NCI-H226 (cell line): ENCODE measurements at regions not wholly inside any gene's neighbourhood (a gene's known extent, or its start where the extent isn't known, plus 50 kb on each side); places are given as distances from the start of the nearest gene placed in this dataset.

Experiments used
- DNase-seq: peaks from one replicate; pipeline ENCODE4 v3.0.0-alpha.2; 2015

DNA sequence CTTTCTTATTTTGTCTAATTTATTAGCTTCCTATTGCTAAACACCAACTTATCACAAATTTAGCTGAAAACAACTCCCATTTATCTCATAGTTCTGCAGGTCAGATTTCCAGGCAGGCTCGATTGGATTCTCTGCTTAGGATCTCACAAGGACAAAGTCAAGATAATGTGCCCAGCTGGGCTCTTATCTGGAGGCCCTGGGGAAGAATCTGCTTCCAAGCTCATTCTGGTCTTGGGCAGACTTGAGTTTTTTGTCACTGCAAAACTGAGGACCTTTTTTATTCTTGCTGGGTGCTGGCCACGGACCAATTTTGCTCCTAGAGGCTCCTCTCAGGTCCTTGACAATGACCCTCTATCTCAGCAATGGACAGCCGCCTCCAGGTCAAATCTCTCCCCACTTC lies 215.5 kb downstream of the TRIB2 start:
- DNase-seq = no peak

DNA sequence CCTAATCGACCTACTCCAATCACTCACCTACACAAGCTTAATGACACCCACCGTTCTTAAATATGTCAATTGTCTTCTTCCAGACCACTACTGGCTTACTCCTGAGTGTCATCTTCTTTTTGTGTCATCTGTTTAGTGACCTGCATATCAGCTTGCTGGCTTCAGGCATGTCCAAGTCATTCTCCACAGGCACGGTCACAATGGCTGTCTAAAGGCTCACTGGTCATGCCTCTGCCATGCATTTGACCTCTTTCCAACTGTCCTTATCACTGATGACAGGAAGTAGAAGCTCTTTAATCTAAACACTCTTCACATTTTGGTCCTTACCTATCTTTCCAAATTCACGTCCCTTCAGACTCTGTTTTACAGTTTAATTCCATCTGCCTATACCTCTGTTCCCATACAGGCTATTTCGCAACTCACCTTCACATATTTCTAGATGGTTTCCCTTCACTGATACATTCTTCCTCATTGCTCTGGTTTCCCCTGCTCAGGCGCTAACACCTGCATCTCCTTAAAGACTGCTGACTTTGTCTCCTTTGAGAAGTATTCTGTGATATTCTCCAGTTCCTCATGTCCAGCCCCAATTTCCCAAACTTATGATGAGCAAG lies 217.5 kb downstream of the TRIB2 start:
- DNase-seq = no peak

DNA sequence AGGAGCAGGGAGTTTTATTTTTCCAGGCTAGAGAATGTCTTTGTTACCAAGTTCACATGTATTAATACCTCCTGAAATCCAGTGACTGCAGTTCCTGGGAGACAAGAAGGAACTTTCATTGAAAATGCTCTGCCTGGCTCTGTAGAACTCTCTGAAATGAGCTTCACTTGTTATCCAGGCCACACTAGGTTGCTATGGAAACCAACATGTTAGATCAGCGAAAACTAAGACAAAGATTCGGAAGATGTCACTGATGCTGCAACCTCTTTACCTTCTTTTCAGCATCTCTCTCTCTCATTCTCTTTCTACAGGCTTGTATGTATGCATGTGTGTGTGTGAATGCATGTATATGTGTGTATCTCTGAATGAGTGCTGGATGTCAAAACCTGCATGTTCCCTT lies 218.5 kb downstream of the TRIB2 start:
- no peak for DNase-seq

DNA sequence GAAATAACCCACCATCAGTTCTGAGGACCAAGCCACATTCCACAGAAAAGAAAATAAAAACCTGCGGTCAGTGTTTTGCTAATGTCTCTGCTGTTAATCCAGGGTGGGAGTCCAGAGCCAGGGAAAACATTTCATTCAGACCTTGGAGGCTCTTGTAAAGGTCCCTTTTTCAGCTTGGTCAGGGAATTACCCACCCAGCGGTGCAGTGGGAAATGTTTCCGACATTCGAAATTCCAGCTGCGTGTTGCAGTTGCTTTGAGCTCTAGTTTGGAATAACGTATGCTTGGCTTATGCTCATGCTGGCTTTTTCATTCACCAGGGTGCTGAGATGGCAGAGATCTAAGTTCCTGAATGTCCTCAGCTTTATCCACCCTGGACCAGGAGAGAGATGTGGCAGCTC lies 219.1 kb downstream of the TRIB2 start:
- DNase-seq = no peak

DNA sequence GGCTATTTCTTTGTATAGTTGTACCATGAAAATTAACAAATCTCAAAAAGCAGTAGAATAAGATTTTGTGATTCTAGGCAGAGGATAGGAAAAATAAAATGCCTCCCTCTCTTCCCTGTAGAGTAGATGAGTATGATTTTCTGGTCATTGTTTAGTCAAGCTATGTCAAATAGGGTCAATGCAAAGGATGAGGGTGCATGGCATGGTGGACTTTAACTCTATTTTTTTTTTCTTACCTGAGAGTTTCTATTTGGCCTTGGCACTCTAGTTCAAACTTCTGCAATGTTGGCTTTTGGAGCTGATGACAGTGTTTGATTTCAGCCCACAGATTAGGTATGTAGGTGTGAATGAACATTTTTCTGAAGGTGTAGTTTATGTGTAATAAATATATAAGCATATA lies 224.5 kb downstream of the TRIB2 start:
- no peak for DNase-seq

DNA sequence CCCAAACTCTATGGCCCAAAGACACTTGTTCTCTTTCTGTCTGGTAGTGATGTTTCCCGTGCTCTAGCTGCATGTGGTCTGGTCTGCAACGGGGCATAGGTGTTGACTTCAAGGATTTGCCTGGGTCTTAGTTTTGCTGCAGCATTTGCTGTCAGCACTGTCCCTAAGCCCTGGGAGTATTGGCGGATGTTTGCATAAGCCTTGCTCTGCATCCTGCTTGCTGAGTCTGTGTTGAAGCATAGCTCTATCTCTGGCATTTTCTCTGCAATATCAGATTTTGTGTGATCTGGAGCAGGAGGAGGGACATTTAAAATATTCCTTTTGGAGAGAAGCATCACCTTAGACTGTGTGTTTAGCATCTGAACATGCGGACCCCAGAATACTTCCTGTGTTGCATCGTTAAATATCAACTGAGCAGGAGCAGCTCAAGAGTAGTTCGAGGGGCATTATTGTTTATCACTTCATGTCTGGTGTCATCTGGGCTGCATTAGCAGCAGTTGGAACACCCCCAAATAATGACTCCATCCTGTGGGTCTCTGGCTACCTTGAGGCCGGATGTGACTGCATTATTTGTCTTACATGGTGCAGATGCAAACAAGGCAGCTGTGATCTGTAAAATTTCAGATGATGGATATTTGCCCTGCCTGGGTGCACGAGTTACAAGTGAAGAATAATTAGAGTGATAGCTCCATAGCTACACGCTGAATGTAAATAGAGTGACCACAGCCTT lies 231.7 kb downstream of the TRIB2 start:
- no peak for DNase-seq

DNA sequence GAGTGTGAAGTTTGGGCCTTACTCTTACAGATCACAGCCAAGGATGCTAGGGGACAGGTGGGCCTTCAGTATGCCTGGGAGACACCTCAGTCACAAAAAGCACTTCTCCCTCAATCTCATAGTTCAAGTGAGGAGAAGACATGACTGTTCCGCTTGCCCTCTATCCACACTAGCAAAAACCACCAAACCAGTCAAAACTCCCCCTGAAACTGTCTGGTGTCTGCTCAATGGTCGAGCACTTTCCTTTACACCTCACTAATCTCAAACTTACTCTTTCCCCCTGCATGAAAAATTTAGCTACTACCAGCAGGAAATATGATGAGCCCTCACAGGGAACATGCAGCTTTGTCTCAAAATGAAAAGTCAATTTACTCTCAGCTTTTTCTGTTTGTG lies 232.2 kb downstream of the TRIB2 start:
- no peak for DNase-seq

DNA sequence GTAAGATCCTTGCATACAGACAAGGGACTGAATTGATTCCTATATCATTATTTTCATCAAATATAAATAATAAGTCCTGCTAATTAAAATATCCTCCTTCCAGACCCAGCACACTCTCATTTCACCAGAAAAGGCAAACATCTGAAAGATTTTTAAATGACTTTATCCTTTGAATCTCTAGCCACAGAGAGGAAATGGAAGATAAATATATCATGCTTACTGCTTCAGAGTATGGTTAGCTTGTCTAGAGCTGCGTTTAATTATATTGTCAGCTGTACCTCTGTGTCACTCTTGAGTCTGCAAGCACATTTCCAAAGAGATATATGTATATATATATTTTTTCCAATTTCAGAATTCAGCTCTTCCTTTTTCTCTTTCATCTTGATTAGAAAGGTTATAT lies 232.7 kb downstream of the TRIB2 start:
- DNase-seq = no peak

DNA sequence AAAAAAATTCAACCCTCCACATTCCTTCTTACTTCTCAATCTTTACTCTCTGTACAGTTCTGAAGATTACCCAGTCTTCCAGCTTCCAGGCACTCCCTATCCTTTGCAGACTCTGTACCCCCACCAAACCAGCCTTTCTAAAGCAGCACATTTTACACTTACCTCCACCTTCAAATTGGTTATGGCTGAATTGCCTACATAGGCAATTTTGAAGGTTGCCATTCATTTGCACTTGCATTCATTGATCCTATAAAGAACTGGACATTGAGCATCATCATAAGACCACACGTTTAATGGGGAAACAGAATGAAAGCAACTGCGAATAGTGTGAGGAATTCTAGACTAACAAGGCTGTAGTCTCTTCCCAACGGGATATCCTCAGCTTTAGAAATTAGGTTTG lies 233.4 kb downstream of the TRIB2 start:
- DNase-seq = no peak

DNA sequence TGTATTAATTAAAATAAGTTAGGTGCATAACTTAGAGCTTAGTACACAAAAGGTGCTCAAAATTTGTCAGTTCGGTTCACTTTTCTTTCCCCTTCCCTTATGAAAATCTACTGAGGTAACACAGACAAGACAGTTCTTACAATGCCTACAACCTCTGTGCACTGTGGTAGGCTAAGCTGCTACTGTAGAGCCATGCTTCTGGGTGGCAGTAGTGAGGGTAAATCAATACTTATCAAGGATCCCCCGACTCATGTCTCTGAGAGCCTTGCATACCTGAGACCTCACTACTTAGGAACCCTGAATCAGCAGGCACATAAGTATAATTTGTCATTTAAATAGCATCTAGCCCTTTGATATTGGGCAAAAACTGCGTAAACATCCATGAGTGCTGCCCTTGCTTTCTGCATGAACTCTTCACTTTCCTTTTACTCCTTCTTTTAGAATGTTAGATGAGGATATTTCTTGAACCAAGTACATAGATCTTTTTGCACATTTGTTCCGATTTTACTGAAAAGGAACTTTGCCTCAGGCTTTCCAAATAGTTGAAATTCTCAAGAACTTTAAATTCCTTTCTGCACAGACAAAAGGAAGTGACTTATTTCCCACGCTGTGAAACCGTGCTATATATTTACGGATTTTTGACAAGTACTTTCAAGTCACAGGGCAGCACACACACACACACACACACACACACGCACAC lies 234.4 kb downstream of the TRIB2 start:
- DNase-seq = peak; percentile 62

DNA sequence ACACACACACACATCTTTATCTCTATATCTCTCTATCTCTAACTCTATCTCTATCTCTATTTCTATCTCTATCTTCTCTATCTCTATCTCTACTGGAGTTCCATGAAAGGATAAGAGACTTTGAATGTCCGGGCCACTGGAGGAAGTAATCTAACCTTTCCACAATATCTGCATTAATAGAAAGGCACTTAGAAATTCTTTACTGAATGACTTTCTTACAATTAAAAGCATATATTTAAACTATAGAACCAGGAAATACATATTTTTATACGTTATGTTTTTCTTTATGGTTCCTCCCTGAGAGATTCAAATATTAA lies 234.9 kb downstream of the TRIB2 start:
- no peak for DNase-seq

DNA sequence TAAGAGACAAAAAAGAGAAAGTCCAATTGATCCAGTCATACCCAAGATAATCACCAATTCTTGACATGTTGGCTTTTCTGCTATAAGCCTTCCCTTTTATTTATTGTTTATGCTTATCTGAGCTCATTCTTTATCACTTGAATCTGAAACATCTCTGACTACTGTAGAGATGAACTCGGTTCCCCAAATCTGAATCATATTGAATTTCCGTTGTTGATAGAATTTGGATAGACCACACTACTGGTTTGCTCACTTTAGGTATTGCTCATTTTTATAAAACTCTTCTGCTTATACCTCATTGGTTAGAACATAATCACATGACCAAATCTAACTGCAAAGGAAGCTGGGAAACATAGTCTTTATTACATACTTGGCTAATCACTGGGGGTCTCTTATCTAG lies 236.9 kb downstream of the TRIB2 start:
- DNase-seq = no peak

DNA sequence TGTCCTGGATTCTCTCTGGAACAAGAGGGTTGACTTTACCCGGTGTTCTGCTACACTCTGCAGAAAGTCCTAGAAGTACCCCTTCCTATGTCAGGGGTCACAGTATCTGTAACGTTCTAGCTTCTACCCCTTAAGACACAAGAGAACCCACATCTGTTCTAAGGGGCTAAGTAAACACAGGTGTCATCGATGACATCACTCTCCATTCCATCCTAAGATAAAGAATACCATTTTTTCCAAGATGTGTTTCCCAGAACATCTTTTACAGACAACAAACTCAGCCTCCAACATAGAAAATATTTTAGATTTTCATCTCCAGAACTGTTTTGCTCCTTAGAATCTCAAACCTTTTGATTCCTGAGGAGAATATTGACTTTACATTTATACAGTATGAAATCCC lies 239.1 kb downstream of the TRIB2 start:
- no peak for DNase-seq

DNA sequence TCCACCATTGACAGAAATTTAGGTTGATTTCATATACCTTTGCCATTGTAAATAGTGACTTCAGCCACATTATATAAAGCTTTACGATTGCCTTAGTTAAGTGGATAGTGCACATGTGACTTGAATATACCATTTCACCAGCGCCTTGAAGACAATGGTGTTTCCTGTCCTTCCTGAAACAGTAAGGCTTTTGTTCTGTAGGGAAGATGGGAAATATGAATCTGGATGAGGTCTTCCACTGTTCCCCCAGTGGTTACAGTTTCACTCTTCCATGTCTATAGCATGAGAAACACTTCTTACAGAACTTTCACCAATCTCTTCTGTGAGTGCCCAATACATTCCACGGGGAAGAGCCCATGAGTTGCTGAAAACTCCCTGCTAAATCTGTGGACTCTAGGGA lies 240.5 kb downstream of the TRIB2 start:
- no peak for DNase-seq

DNA sequence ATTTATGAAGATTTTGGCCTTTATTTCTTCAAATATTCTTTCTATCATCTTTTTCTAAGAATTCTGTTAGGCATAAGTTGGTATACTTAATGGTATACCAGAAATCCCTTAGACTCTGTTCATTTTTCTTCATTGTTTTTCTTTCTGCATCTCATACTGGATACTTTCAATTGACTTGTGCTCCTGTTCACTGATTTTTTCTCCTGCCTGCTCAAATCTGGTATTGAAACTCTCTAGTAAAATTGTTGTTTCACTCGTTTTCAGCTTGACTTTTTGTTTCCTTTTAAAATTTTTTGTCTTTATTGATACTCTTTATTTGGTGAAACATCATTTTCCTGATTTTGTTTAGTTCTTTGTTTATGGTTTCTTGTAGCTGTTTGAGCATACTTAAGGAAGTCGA lies 243.2 kb downstream of the TRIB2 start:
- DNase-seq = no peak

DNA sequence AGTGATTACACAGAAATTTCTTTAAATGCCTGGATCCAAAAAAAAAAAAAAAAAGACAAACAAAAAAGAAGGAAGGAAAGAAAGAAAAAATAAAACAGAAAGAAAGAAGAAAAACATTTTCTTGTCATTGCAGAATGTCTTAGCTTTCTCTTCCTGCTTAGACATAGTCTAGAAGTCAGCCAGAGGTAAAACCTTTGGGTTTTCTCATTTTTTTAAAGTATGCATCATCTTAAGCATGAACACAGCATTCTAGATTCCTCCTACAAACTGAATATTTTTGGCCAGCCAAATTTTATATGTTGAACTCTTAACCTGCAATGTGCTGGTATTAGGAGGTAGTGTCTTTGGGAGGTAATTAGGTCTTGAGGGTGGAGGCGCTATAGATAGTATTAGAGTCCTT lies 243.9 kb downstream of the TRIB2 start:
- no peak for DNase-seq

DNA sequence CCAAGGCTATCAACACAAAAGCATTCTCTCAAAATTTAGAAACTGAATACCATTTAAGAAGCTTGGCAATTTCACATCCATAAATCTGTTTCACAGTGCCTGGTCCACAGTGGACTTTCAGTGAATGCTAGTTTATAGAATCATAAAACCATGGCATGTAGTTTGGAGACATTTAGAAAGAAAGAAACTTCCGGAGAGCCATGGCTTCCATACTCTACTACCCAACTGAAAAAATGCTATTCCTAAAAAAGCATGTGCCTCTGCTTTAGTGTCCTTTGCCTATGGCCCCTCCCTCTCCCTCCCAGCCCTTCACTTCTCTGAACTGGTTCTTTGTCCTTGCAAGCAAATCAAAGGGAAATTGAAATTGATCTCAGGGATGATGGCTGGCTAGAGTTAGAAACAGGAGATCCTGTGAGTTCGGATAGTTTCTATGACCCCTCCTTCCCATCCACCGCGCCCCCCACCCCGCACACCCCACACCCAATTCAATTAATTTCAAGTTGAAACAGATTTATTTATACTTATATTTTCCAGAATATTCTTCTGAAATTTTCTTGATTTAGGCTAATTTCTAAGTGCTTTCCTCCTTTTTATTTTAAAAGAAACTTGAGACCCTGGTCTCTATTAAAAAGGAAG lies 248.3 kb downstream of the TRIB2 start:
- no peak for DNase-seq

DNA sequence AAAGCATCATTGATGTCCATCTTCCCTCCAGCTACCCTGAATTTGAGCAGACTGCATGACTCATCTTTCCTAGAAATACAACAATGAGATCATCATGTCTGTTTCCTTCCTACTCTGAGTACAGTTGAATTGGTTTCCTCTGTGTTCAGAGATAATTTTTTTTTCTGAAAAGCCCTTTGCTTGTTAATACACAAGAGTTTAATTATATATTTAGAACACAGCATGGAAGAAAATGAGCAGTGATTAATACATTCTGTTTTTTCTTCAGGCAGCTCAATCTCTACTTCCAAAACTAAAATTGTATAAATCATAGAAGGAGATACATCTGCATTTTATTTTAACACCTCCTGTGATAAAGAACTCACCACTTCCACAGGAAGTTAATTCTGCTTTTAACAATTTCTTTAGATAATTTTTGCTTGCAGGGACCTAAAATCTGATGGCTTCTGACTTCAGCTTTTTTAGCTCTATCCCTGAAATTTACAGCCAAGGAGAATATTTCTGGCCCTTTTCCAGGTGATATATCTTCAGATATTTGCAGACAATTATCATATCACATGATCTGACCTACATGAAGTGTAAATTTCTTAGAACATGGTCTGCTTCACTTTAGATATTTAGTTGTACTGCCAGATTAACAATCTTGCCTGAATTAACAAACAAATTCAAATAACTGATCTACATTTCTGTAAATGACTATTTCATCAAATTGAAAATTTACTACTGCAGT lies 249.0 kb downstream of the TRIB2 start:
- DNase-seq = peak; percentile 60

DNA sequence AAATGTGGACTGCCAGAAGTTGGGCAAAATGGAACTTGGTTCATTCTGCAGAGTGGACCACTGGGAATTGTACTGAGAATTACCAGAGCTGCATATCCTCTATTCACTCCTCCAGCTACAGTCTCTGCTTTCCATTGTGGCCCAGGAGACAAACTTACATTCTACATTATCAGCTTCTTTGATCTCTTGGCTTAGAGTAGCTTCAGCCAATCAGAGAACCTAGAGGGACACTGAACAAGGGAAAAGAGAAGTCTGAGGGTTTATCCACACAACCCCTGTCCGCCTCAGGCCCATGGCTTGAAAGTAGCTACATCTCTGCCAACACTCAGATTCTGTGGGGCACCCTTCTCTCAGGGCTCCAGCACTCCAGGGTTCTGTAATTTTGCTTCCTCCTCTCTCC lies 251.1 kb downstream of the TRIB2 start:
- no peak for DNase-seq

DNA sequence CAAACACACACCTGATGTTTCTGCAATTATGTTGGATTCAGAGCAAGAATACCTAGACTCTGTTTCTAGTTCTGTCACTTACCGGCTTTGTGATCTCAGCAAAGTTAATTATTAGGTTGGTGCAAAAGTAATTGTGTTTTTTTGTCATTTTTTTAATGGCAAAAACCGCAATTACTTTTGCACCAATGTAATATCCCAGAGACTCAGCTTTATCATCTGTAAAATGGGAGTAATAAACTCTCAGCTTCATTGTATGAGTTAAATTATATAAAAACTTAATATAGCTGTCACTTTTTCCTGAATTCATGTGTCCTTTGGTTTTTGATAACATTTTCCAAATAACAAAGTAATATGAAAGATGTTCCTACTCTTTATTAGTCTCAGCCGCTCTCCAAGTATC lies 251.7 kb downstream of the TRIB2 start:
- no peak for DNase-seq

DNA sequence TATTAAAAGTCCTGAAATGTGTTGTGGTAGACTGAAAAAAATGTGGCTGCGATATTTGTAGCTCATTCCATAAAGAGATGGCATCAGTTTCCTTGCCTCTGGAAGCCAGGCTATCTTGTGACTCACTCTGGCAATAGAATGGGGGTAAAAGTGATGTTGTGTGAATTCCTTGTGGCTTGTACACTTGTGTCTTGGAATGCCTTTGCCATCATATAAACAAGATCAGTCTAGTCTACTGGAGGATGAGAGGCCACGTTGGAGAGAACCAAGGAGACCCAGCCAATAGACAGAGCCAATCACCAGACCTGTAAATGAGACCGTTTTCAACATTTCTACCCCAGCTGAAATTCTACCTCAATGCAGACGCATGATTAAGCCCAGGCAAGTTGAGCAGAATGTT lies 254.1 kb downstream of the TRIB2 start:
- peak; percentile 40 for DNase-seq

DNA sequence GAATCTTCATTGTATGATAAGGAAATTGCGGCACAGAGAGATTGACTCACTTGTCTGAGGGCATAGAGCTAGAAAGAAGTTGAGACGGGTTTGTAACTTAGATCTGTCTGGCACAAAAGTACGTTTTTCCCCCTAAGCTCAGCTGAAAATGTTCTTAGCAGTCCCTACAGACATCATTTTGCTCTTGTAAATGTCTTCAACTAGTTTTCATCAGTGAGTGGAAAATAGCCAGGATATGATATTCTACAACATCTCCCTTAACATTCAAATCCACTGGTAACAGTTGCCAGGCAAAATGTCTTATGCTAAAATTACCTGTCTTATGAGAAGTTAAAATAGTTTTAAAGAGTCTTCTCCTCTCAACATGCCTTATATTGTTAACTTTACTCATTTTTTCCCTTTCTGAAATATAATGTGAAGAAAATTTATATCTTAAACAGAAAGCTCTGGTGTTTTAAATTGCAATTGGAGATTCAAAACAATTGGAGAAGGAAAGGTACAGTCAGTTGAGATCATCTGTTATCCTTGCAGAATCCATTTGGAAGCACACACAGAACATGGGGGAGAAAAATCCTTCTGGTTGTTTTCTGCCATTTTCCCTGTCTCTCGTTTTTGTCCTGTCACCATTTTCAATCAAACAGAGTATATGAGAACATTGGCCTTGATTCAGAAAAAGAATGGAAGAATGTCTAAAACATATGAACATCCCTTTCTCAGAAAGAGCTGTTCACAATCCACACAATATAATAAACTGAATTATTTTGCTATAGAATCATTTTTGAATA lies 255.0 kb downstream of the TRIB2 start:
- DNase-seq = no peak
